HG02943 (cell line): ENCODE measurements at regions not wholly inside any gene's neighbourhood (a gene's known extent, or its start where the extent isn't known, plus 50 kb on each side); places are given as distances from the start of the nearest gene placed in this dataset.
"Not testable (repeated sequence)": the region's sequence is repeated elsewhere in the genome, so short reads cannot be mapped to it uniquely, and the experiment has no call there.

Source experiments
- ATAC-seq: cut with Tn5 transposase; IDR thresholded peaks from one replicate; pipeline ENCODE4 v1.9.1; 2021; ENCODE audit warnings: mild to moderate bottlenecking, low read depth, moderate library complexity; ENCODE audit not compliant: unreplicated experiment

DNA sequence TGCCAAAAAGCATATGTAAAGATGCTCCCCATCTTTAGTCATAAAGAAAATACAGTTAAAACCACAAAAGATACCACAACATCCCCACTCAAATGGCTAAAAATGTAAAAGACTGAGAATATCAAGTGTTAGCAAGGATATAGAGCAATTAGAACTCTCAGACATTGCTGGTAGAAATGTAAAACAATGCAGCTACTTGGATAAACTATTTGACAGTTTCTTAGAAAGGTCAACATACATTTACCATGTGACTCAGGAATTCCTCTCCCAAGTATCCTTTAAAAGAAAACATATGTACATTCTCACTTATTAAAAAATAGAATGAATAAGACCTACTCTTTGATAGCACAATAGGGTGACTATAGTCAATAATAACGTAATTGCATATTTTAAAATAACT is 173.7 kb downstream of the HNRNPD start:
- no peak for ATAC-seq

DNA sequence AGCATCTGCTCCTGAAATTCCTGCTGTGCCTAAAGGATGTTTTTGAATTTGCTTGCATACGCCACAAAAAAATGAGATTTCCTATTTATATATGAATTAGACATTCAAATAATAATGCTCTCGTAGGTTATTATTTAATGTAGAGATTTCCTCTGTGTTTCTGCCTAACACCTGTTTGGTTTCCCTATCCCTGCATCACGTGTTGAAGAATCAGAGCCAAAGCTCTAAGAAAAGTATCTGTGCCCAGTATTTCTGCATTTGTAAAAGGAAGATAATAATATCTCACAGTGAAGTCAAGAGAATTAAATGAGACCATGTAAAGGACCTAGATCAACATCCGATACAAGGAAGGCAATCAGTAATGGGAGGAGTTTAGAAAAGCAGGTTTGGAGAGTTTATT is 179.5 kb downstream of the HNRNPD start:
- no peak for ATAC-seq

- no peak for ATAC-seq
These were observed 181.6 kb downstream of the HNRNPD start for GRCh38 chr4:82192017-82192673.

DNA sequence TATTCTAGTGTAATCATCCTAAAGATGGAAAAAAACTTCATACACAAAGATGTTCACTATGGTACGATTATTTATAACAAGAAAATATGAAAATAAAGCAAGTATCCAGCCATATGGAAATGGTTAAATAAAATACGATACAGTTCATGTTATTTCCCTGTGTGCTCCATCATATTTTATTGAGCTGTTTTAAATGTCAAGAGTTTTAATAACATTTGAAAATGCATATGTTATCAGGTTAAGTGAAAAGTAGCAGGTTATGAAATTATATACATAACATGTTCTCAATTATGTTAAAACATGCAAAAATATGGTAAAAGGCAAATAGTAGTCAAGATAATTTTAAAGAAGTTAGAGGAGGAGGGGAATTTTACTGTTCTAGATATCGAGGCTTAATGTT is 192.0 kb downstream of the HNRNPD start:
- no peak for ATAC-seq

DNA sequence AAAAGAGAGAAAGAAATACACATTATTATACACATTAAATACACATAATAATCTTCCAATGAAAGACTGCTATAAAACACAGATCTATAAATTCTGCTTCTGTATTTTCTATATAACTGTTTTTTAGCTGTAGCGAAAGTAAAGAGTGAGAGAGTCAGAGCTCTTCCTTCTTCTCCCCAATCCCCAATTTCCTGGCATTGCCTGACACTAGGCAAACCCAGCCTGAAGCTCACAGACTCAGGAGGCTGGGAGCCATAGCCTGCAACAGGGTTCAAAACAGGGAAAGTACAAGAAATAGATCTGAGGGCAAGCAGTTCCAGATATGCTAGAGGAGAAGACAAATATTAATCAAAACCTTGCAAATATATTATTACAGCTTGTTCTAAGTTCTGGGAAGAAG is 201.6 kb downstream of the HNRNPD start:
- no peak for ATAC-seq

- ATAC-seq, result no peak
These were observed 202.1 kb downstream of the HNRNPD start for GRCh38 chr4:82171531-82172155.

- no peak for ATAC-seq
These were observed 224.0 kb downstream of the HNRNPD start for GRCh38 chr4:82149750-82150149.

GRCh38 chr4:82145850-82146249 is 227.9 kb downstream of the HNRNPD start:
- no peak for ATAC-seq

- no peak for ATAC-seq
These were observed 233.4 kb downstream of the HNRNPD start for GRCh38 chr4:82140422-82140821.

GRCh38 chr4:82139287-82139686 is 234.5 kb downstream of the HNRNPD start:
- ATAC-seq, result no peak

- no peak for ATAC-seq
These were observed 235.4 kb downstream of the HNRNPD start for GRCh38 chr4:82138374-82138773.

GRCh38 chr4:82136161-82136801 is 237.5 kb downstream of the HNRNPD start:
- no peak for ATAC-seq

DNA sequence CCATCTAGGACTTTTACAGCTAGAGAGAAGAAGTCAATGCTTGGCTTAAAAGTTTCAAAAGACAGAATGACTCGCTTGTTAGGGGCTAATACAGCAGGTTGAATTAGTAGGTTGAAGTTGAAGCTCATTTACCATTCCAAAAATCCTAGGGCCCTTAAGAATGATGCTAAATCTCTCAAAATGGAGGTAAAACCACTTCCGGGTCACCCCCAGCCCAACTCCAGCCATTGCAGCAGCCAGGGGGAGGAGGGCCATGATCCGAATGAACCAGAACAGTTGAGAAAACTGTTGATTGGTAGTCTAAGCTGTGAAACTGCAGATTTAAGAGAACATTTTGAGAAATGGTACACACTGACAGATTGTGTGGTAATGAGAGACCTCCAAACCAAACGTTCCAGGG is 245.4 kb downstream of the HNRNPD start:
- ATAC-seq, result no peak

GRCh38 chr4:82126512-82127040 is 247.2 kb downstream of the HNRNPD start:
- ATAC-seq, result no peak

- ATAC-seq, result no peak
These were observed 247.9 kb downstream of the HNRNPD start for GRCh38 chr4:82125787-82126297.

DNA sequence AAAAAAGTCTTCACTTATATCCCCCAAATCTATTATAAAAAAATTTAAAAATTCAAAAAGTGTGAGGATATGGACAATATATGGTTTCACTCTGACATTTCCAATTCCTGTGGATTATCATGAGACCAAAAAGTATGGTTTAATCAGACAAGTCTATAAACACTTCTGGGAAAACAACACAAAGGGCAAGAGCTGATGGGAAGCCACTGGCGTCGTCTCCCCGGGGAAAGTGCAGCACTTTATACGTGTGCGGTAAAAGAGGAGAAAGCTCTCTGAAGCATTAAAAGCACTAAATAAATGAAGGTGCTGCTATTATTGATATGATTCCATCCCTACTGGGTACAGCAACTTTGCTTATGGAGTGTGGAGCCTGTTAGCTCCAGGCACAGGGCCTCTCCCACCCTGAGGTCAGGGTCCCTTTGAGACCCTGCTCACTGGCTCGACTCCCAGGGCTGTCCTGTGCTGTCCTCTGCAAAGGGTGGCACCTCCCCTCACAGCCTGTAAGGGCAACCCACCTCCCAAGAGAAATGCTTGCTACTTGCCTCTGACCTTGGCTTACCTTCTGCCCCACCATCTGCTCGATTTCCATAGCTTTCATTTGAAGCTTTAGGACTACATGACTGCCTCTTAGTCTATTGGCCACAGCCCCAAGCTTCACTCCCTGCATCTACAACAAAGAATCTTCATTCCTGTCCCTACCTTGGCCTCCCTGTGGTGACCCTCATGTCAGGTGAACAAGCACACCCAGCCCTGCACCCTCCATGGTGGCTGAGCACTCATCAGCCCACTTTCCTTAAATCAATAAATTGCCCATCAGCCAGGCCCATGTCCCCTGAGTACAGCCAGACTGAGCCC is 248.6 kb downstream of the HNRNPD start:
- ATAC-seq, result no peak

DNA sequence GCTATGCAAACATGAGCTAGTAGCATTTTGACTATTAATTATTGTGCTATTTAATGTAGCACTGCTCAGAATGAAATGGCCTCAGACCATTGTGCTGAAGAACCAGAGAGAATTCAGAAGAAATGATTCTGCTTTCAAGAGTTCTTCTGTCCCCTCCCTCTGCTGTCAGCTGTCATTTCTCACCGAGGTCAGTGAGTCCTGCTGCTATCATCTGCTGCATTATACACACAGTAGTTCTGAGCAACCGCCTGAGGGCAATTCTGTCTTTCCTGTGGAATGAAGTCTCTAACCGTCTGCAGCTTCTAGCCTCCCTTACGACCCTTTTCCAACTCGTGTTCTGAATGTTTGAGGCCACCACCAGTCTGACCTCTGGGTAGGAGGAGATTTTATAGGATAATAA is 249.4 kb downstream of the HNRNPD start:
- no peak for ATAC-seq

- no peak for ATAC-seq
These were observed 249.9 kb downstream of the HNRNPD start for GRCh38 chr4:82123934-82124333.

GRCh38 chr4:82115183-82115582 is 258.6 kb downstream of the HNRNPD start:
- not testable (repeated sequence) for ATAC-seq

DNA sequence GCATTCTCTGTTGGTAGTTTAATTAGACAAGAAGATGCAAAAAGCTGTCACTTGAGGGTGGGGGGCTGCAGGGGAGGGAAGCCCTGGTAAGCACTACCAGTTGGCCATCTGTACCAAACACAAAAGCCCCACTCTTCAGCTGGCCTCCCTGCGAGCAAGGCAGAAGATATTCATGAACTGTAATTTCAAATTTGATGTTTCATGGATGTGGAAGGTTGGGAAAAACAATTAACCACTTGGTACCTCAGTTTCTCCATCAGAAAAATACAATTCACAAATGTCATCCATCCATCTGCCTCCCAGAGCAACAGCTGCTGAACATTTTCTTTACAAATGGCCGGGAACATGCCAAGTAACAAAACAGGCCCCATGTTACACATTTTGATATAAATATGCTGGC is 265.3 kb downstream of the HNRNPD start:
- no peak for ATAC-seq

- ATAC-seq, result no peak
These were observed 269.2 kb downstream of the HNRNPD start for GRCh38 chr4:82104578-82104977.
